Activated CD4-positive, alpha-beta T cell treated with anti-CD3 and anti-CD28 coated beads for 4 hours (primary cell): ENCODE measurements at regions not wholly inside any gene's neighbourhood (a gene's known extent, or its start where the extent isn't known, plus 50 kb on each side); places are given as distances from the start of the nearest gene placed in this dataset.

Experiments
- DNase-seq, 2 donors: peaks; one replicate each; pipeline ENCODE4 v3.0.0-alpha.2; 2020

DNA sequence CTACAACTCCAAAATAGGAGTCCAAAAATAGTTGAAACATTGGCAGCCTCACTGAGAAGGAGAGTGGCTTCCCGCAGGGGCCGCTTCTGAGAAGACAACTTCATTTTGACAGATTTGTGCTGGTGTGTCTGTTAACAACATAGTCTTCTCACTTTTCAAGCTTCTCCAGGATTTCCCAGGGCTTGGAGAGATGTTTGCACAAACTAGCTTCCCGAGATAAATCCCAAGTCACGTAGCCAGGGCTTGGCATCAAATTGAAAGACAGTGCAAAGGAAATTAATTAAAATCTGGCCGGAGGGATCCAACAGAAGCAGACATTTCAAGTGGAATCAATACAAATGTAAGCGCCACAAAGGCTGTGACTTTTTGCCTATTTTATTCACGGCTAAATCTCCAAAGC lies 630.2 kb downstream of the DHX35 start:
- no peak for DNase-seq

DNA sequence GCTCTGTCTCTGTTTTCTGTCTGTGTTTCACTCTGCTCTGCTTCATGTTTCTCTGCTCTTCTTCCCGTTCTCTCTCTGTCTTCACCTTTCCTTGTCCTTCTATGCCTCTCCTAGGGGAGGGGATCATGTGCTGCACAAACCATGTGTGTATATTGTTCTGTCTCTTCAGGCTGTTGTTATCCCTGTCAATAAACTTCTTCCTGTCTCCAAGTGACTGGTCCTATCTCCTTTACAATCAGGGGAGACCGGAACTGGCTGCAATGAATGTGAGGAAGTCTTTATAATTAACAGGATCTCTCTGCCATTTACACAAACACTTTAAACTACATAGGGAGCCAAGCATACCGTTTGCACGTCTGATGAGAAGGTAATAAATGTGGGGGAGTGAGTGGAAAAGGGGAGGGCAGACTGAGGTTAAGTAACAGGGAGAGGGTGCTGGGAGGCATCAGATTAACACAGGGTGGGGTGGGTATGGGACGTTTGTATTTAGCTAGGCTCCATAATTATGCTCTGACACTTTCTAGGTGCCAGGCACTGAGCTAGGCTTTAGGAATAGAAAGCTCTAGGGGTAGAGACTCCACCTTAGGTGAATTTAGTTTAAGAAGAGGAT lies 626.1 kb downstream of the DHX35 start:
- DNase-seq: no peak

DNA sequence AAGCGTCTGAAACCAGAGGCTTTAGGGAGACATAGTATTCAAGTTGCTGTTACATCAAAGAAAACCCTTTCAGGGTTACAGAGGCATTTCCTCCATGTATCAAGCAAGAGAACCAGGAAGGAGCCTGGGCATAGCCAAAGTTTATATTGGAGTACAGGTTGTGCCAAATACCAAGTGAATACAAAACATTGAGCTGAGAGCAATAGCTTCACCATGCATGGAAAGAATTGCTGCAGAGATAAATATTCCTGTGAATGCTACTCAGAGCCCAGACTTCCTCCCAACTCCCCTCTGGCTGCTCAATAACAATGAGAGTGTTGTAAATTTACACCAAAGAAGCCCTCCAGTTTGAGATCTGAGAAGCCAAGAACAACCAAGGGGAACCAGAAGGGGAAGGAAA lies 618.9 kb downstream of the DHX35 start:
- no peak for DNase-seq

DNA sequence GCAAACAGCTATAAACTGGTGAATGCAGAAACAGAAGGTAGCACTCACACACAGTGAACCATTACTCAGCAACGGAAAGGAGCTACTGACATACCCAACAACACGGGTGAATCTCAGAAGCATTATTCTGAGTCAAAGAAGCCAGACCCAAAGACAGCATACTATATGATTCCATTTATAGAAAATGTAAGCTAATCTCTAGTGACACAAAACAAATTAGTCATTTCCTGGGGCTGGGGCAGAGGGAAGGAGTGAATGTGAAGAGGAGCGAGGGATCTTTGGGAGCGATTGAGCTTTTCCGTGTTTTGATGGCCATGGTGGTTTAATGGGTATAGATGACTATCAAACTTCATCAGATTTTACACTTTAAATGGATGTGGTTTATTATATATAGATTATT lies 614.6 kb downstream of the DHX35 start:
- no peak for DNase-seq

DNA sequence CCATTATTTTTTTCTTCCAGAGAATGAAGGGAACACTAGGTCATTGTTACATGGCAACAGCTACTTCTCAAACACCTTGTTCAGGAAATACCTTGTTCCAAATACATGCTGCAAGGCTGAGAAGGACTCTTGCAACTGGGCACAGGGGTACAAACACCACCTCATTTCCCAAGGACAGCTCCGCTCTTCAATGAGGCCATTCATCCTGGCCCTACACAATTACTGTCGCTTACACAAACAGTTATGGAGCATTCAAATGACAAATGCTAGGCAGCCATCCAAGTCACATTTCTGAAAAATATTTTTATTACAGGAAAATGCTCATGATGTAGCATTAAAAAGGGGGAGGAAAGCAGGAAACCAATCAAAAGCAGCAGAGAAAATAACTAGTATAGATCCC lies 611.9 kb downstream of the DHX35 start:
- DNase-seq: no peak

DNA sequence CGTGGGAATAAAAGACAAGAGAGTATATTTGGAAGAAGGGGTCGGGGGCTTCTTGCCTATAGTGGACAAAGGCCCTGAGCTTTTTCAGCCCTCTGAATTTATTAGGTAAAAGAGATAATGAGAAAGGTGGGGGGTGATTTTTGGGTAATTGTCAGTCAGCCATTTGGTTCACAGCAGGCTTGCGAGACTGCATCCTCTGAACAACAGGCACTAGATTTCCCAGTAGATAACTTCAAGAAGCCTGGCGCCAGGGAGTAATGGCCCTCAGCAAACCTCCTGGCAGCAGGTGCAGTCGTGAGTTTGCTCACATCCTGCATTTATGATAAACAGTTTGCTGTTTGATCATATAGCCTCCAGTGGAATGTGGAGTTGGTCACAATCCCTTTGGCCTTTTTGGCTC lies 609.0 kb downstream of the DHX35 start:
- no peak for DNase-seq

DNA sequence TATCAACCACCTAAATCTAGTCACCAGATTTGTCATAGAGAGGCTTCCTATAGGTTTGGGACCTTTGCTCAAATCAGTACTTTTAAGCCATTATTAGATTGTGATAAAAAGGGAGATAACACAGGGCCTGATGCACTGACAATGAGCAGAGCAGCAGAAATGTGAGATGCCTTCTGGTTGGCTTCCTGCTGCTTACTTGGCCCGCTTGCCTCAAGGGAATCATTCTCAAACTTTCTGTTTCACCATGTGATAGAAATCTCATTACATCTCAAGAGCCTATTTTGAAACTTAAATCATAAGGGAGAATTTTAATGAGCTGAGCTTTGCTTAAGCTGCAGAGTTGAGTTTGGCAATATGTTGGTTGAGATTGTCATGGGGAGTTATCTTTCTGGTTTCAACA lies 606.0 kb downstream of the DHX35 start:
- no peak for DNase-seq

DNA sequence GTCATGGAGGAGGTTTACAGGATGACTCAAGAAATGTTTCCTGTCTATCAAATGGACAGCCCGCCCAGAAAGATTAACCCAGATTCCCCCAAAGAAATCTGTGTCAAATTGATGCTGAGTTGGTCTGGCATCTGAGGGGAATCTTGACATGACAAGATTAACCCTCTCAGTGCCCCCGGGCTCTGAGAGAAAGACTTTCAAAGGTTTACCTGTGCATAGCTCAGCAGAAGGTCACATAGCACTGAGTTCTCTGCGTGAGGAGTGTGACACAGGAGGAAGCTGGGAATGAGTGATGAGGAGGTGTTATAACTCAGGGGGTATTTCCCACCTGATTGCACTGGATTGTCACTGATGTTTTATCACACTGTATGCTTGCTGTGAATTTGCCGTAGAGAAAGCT lies 601.2 kb downstream of the DHX35 start:
- no peak for DNase-seq

DNA sequence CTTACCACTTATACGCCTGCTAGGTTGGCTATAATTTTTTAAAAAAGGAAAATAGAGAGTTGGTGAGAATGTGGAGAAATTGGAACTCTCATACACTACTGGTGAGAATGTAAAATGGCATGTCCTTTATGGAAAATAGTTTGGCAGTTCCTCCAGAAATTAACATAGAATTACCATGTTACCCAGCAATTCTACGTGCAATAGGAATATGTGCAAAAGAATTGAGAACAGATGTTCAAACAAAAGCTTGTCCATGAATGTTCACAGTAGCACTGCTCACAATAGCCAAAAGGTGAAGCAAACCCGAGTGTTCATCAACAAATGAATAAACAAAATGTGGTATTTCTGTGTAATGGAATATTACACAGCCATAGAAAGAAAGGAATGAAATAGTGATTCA lies 592.2 kb downstream of the DHX35 start:
- no peak for DNase-seq

DNA sequence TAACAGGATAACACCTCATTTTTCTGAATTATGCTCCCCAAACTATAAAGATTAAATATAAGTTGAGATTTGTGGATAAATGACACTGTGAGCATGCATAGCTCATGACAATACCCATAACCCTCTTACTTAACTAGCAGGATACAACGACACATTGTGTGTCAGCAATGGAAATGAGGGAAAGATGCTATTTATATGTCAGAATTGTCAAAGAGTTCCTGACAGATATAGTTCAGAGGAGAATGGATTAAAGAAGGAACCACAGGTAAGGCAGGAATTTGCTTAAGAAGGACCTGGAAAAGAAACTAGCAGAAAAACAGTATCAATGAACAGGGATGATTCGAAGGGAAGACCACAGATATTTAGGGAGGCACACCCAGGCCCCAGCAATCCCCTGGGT lies 591.0 kb downstream of the DHX35 start:
- no peak for DNase-seq

DNA sequence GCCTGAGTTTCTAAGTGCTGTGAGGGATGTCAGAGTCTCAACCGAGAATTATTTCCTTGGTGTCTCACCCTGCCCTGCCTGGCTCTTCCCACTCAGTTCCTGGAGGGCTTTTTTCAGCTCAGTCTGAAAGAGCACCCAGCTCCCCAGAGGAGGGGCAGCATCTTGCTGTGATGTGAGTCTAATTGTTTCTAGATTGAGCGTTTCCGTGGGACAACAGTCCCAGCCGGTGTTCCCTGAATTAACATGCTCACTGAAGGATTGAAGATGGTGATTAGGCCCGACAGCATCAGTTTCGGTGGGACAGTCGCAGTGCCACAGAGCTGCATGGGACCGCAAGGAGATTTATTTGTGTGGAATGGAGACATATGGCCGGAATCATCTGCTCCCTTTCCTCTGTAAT lies 587.6 kb downstream of the DHX35 start:
- no peak for DNase-seq

DNA sequence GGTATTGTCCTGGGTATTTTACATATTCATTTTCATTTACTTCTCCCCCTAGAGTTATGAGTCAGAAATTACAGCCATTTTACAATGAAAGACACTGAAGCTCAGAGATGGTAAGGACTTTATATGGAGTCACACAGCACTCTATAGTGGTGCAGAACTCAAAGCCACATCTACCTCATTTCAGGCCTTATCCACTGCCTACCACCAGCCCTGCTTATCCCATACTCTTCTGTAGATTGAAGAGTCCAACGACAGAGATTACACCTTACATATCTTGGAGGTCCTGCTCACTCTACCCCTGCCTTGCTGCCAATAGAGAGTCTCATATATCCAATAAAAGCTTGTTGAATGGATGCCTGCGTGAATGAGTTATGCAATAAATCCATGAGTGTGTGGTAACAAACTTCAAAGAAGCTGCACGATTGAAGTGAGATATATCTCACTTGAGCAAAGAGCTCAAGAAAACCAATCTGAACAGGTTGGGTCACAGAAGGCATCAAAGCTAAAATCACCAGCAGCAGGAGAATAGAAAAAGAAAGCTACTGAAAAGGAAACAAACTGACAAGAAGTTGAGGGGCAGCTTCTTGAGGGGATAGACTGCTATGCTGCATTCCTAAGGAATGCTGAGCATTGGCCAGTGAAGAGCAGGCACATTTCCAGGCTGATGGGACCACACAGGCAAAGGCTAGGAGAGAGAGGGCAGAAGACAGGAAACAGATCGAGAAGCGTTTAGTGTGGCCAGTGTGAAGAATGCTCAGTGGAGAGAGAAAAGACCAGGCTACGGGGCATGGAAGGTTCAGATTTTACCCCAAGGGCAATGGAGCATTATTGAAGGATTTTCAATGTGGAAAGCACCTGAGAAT lies 585.6 kb downstream of the DHX35 start:
- DNase-seq: no peak

DNA sequence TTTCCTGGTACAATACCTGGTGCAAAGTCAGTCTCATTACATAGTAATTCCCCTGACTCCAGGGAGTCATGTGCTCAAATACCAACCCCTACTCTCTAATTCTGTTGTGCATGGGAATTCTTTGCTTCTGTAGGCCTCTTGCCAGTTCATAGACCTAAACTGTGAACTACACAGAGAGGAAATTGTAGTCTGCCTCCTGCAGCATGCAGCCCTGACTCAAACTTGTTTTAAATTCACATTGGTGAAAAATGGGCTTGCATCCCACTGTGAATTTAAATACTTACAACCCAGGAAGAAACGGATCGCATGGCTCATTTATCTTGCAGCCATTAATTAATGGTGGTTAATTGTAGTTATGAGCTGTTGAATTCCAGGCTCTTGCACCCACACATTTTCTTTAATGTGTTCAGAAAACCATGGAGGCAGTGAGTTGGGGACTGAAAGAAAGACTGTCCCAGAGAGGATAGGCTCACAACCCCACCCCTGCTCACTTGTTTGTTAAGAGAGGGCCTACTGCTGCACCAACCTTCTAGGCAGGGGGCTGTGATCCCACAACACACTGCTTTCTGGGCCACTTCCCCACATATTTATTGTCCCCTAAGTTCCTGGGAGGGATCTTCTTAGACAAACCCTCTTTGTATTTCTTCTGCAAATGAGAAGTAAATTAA lies 579.1 kb downstream of the DHX35 start:
- no peak for DNase-seq

DNA sequence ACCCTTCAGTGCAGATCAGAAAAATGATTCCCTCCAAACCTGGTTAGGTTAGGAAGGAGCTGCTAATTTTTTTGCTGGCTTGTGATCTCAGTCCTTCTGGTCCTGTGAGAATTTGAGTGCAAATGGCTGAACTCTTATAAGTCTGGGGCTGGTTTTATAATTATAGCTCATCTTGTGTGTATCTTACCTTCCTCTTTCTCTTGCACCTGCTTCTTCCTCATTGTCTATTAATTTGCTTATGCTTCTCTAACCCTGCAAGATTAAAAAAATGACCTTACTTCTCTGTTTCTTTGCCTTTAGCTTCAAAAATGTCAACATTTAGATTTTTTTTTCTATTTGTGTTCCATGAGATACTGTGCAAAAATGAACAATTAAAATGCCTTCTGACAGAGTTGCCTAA lies 576.2 kb downstream of the DHX35 start:
- DNase-seq: no peak

DNA sequence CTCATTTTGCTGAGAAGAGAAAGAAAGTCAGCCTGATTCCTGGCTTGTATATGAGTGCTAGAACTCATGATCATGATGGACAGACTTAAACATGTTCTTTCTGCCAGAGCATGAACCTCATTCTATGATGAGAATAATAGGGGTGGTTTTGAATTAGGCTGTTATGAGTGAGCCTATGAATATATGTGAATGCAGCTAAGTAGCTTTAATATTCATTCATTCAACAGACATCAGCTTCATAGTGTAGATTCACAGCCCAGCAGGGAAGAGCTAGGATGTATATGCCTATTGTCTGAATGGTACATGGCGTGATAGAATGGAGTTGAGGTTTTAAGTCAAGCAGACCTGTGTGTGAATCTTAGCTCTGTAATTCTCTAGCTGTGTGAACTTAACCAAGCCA lies 573.2 kb downstream of the DHX35 start:
- no peak for DNase-seq

DNA sequence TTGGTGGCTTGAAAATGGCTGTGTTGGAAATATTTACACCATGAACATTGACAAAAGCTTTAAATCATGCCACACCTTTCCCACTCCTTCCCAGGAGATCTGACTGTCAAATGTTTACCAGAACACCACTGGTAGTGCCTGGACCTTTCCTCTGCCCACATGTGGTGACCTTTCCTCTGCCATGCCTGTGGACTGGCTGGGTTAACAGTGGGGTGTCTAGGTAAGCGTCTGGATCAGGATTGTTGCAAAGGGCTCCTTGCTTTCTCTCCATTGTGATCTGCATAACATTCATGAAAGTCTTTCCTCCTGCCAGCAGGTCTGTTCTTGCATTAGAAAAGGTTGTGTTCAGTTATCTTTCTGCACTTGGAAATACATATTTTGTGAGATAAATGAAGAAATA lies 572.7 kb downstream of the DHX35 start:
- DNase-seq: no peak

DNA sequence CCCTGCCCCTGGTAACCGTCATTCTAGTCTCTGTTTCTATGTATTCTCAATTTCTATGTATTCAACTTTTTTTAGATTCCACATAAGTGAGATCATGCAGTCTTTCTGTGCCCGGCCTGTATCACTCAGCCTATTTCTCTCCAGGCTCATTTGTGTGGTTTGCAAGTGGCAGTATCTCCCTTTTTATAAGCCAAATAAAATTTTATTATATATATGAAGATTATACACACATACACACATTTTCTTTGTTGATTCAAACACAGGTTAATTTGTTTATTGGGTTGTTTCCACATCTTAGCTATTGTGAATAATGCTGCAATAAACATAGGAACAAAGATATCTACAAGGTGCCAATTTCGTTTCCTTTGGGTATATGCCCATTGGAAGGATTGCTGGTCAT lies 571.7 kb downstream of the DHX35 start:
- no peak for DNase-seq

DNA sequence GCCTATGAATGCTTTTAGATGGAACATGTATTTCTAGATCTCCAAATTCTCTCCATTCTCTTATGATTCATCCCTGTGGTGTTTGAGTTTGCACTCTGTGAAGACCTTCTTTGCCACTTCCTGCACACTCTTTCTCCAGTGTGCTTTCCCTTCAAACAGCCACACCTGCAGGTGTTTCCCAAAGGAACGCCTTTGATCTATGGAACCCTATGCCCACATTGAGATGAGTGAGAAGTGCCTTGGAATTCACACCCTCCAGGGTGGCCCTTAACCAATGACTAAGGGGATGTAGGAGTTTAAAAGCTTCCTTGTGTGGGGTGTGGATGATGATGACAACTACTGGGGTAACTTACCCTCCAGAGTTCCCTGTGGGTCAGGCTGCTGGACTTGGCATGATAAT lies 570.1 kb downstream of the DHX35 start:
- DNase-seq: no peak

DNA sequence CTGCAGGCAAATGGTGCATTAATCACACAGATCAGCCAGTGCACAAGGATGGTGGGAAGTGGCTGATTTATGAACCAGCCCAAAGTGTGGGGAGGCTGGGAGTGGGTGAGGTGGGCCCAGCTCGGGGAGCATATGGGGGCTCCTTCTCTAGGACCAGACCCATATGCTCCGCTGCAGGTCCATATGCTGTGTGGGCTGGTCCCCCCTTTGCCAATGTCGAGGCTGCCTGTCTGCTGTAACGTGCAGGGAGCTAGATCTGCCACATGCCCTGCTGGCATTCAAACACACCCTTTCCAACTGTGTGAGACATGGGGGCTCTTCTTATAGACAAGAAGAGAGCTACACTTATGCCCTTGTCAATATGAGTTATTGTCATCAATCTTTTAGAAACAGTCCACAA lies 566.3 kb downstream of the DHX35 start:
- no peak for DNase-seq

DNA sequence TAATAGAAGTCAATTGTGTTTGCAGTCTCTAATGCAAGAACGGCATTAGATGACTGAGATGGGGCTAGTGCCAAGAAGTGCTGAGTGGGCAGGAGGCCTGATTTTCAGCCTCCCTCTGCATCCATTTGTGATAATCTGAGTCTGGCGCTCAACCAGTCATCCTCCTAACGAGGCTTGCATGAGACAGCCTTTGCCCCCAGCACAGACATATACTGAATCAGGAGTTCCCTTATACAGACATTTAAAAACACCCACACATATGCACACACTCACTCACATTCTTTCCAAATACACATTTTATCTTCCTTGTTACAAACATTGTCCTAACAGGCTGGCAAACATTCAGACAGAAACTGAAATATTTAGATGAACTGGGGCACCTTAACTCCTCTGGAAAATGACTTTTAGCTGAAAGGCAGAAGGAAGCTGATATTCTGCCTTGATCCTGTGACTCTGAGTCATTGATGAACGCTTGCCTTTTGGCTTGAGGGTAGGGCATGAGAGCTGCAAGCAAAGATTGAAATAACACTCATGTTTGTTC lies 562.3 kb downstream of the DHX35 start:
- DNase-seq: no peak

DNA sequence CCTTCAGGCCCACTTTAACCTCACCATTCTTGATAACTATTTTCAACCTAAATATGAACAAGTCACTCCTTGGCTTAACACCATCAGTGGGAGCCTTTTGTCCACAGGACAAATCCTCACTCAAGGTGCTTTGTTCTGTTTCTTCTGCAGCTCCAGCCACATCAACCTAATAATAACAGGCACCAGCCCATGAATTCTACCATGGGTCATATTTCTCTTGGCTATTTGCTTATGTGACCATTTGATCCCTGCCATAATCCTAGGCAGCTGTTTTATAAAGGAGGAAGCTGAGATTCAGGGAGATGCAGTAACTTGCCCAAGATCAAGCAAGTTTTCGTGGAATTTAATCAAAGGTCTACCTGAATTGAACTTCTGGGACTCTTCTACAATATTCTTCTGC lies 561.3 kb downstream of the DHX35 start:
- no peak for DNase-seq

DNA sequence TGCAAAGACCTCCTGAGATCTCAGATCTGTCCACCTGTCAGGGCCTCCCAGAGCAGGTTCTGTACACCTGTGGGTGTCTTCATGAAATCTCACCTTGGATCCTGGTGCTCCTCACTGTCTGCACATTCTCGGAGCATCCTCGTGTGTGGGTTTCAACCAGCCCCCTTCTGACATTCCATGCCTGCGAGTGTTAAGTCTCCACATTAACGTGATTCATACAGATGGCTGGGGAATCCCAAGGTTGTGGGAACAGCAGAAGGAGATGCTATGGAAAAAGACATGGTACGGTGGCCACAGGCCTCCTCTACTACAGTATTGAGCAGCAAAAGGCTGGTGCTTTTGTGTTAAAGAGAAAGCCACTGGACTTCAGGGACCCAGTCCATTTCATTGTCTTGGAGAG lies 556.5 kb downstream of the DHX35 start:
- no peak for DNase-seq

DNA sequence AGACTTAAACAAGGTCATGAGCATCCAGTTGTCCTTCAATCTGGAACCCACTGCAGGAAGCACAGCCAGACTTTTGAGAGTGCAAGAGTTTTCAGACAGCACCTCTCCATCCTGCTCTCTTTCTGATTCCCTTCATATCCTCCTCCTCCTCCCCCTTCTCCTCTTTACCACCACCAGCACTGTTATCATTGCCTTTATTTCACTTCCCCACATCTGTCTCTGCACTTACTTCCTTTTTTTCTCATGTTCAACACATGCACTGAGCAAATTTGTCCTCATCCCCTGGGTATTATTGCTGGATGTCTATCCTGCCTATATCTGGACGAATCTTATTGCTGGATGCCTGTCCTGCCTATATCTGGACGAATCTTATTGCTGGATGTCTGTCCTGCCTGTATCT lies 554.8 kb downstream of the DHX35 start:
- no peak for DNase-seq

DNA sequence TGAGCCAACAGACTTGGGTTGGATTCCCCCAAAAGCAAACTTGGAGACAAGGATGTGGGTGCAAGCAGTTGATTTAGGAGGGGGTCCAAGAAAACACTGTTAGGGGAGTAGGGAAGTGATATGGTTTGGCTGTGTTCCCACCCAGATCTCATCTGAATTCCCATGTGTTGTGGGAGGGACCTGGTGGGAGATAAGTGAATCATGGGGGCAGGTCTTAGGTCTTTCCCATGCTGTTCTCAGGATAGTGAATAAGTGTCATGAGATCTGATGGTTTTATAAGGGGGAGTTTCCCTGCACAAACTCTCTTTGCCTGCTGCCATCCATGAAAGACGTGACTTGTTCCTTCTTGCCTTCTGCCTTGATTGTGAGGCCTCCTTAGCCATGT lies 542.6 kb downstream of the DHX35 start:
- DNase-seq: no peak
